ENCODE measurements at regions not wholly inside any gene's neighbourhood (a gene's known extent, or its start where the extent isn't known, plus 50 kb on each side); places are given as distances from the start of the nearest gene placed in this dataset.
"Not testable (repeated sequence)": the region's sequence is repeated elsewhere in the genome, so short reads cannot be mapped to it uniquely, and the experiment has no call there.

- RAD21 ChIA-PET (ENCODE audit: unreplicated experiment); H3K4me2 ChIP-seq (ENCODE audit: control insufficient read depth, insufficient read depth); H3K4me3 ChIP-seq; BruUV-seq (replicated peaks); H4K20me1 ChIP-seq (ENCODE audit: control insufficient read depth, insufficient read depth); H3K9me3 ChIP-seq (replicated peaks; ENCODE audit: control insufficient read depth, insufficient read depth, low read length); H3K79me2 ChIP-seq (ENCODE audit: control insufficient read depth, insufficient read depth, low read length); H3K27ac ChIP-seq (ENCODE audit: control insufficient read depth, insufficient read depth); H3K36me3 ChIP-seq (ENCODE audit: control insufficient read depth in 2 of 2, insufficient read depth in 2 of 2, low read length in 1 of 2); FAIRE-seq; POLR2A ChIA-PET; in situ Hi-C loops (cut with MboI); H3K4me1 ChIP-seq (ENCODE audit: control insufficient read depth, insufficient read depth, low read length); H3K27me3 ChIP-seq (replicated peaks in 1 of 2; ENCODE audit: control insufficient read depth in 2 of 2, insufficient read depth in 2 of 2, low read length in 1 of 2); CTCF ChIA-PET; intact Hi-C loops (cut with micrococcal nuclease; ENCODE audit: unreplicated experiment); ATAC-seq; DNase-seq (ENCODE audit: low read depth, low spot score); H3K9ac ChIP-seq (ENCODE audit: control insufficient read depth, insufficient read depth, low read length); SMC1A ChIA-PET (ENCODE audit: uncharacterized antibody, unreplicated experiment); H2AFZ ChIP-seq (ENCODE audit: control insufficient read depth, low read depth, low read length): not testable (repeated sequence)
- 50% methylated on average over 18 of the region's 22 CpGs for WGBS (ENCODE audit: insufficient coverage, insufficient replicate concordance, low lambda C conversion rate, missing lambda C conversion rate)
Observed at GRCh38 chr6:51121380-51121976, 302.8 kb downstream of the TFAP2B start.

GRCh38 chr6:51129043-51129442 is 310.4 kb downstream of the TFAP2B start:
- ChIA-PET RAD21 (ENCODE audit: unreplicated experiment) (no interaction called here), CTCF (no interaction called here), SMC1A (ENCODE audit: uncharacterized antibody, unreplicated experiment) (no interaction called here), POLR2A (no interaction called here)
- no peak overlapping the region for H3K4me2 ChIP-seq (ENCODE audit: control insufficient read depth, insufficient read depth)
- no peak overlapping the region for H3K4me3 ChIP-seq
- no peaks in the 10 kb centered on the region for H3K9me3 ChIP-seq (replicated peaks; ENCODE audit: control insufficient read depth, insufficient read depth, low read length)
- H3K36me3 ChIP-seq (ENCODE audit: control insufficient read depth in 2 of 2, insufficient read depth in 2 of 2, low read length in 1 of 2), result no peaks in the 10 kb centered on the region
- H3K27ac ChIP-seq (ENCODE audit: control insufficient read depth, insufficient read depth), result no peak overlapping the region
- H4K20me1 ChIP-seq (ENCODE audit: control insufficient read depth, insufficient read depth), result no peaks in the 10 kb centered on the region
- DNase-seq (ENCODE audit: low read depth, low spot score) (no peak), FAIRE-seq (no peak), ATAC-seq (no peak)
- intact Hi-C loops (cut with micrococcal nuclease; ENCODE audit: unreplicated experiment) (no loop called here), in situ Hi-C loops (cut with MboI) (no loop called here)
- H3K79me2 ChIP-seq (ENCODE audit: control insufficient read depth, insufficient read depth, low read length), result no peaks in the 10 kb centered on the region
- no peak overlapping the region for H3K9ac ChIP-seq (ENCODE audit: control insufficient read depth, insufficient read depth, low read length)
- H3K4me1 ChIP-seq (ENCODE audit: control insufficient read depth, insufficient read depth, low read length), result no peaks in the 10 kb centered on the region
- H2AFZ ChIP-seq (ENCODE audit: control insufficient read depth, low read depth, low read length), result no peak overlapping the region
- H3K27me3 ChIP-seq (replicated peaks in 1 of 2; ENCODE audit: control insufficient read depth in 2 of 2, insufficient read depth in 2 of 2, low read length in 1 of 2), result no peaks in the 10 kb centered on the region
- BruUV-seq (replicated peaks), result no TSS peak
- TF ChIP-seq TBL1XR1 (IDR thresholded peaks at IDR 0.05; ENCODE audit: low read depth, low read length) (no peak), ZBTB4 (CRISPR knock-in tag; IDR thresholded peaks at IDR 0.05) (no peak), CHD2 (IDR thresholded peaks at IDR 0.05; ENCODE audit: borderline replicate concordance, low read depth, low read length) (no peak), HDAC6 (IDR thresholded peaks at IDR 0.05; ENCODE audit: unreplicated experiment) (no peak), POLR2AphosphoS2 (IDR thresholded peaks at IDR 0.05; ENCODE audit: low read depth, low read length) (no peak), EED (IDR thresholded peaks at IDR 0.05; ENCODE audit: low read depth) (no peak), RELA (IDR thresholded peaks at IDR 0.05; ENCODE audit: borderline replicate concordance, partially characterized antibody) (no peak), ELK1 (IDR thresholded peaks at IDR 0.05; ENCODE audit: low read depth, low read length) (no peak), NR2F1 (conservative IDR thresholded peaks at IDR 0.05) (no peak), ZNF592 (IDR thresholded peaks at IDR 0.05) (no peak)

All from GM12878 (cell line).